GM12875 (cell line): ENCODE measurements at regions not wholly inside any gene's neighbourhood (a gene's known extent, or its start where the extent isn't known, plus 50 kb on each side); places are given as distances from the start of the nearest gene placed in this dataset.

Experiments
- H3K4me3 ChIP-seq: one replicate; pipeline ENCODE4 v1.5.1; 2011; ENCODE audit warnings: low read depth, low read length, control low read depth
- CTCF ChIP-seq: IDR thresholded peaks from 2 replicates; pipeline ENCODE4 v1.5.1; 2011; ENCODE audit warnings: low read depth, mild to moderate bottlenecking, control low read depth, inconsistent platforms, low read length, moderate library complexity, borderline replicate concordance; ENCODE audit not compliant: insufficient read depth

- H3K4me3 ChIP-seq = no peak overlapping the region
- TF ChIP-seq CTCF = no peak
These were observed 171.2 kb upstream of the XYLT1 start for GRCh38 chr16:17641990-17642389.

- no peak for TF ChIP-seq CTCF
- no peak overlapping the region for H3K4me3 ChIP-seq
These were observed 167.4 kb upstream of the XYLT1 start for GRCh38 chr16:17638134-17638533.

- no peak for TF ChIP-seq CTCF
- no peak overlapping the region for H3K4me3 ChIP-seq
These were observed 164.4 kb upstream of the XYLT1 start for GRCh38 chr16:17635183-17635582.

- H3K4me3 ChIP-seq = no peak overlapping the region
- no peak for TF ChIP-seq CTCF
These were observed 162.6 kb upstream of the XYLT1 start for GRCh38 chr16:17633181-17633951.

GRCh38 chr16:17632667-17633066, 161.9 kb upstream of the XYLT1 start:
- no peak for TF ChIP-seq CTCF
- no peak overlapping the region for H3K4me3 ChIP-seq

- TF ChIP-seq CTCF = no peak
- H3K4me3 ChIP-seq = no peak overlapping the region
These were observed 159.2 kb upstream of the XYLT1 start for GRCh38 chr16:17629936-17630335.

GRCh38 chr16:17628983-17629382, 158.2 kb upstream of the XYLT1 start:
- no peak for TF ChIP-seq CTCF
- H3K4me3 ChIP-seq = no peak overlapping the region
